ENCODE measurements at regions not wholly inside any gene's neighbourhood (a gene's known extent, or its start where the extent isn't known, plus 50 kb on each side); places are given as distances from the start of the nearest gene placed in this dataset.
A peak's percentile ranks its signal among the peaks of the same experiment; 100 is the strongest.

- TF ChIP-seq POLR2A (IDR thresholded peaks at IDR 0.05) (no peak), CTCF (IDR thresholded peaks at IDR 0.05) (no peak)
- H3K4me3 ChIP-seq, result no peak overlapping the region
- ATAC-seq (peak; percentile 12), DNase-seq (no peak)
- H3K27ac ChIP-seq, result no peak overlapping the region
- 78 to 91% methylated on average over 9 to 10 of the region's 10 CpGs for WGBS, 2 donors
- H3K9me3 ChIP-seq, result peaks cover 0 to 13% (median 0%) of the 10 kb centered on the region in 3 donors
- no peaks in the 10 kb centered on the region for H3K27me3 ChIP-seq
- no peaks in the 10 kb centered on the region for H3K36me3 ChIP-seq (replicated peaks in 1 of 2; ENCODE audit: insufficient read depth in 1 of 2, low read depth in 2 of 2)
- no peaks in the 10 kb centered on the region for H3K4me1 ChIP-seq
- intact Hi-C loops (cut with DNase I), result no loop called here
These were observed 155.6 kb upstream of the HS6ST1 start for GRCh38 chr2:128474036-128474955.

GRCh38 chr2:128474962-128475361 lies 156.3 kb upstream of the HS6ST1 start:
- Histone ChIP-seq H3K27ac (no peak overlapping the region), H3K4me1 (no peaks in the 10 kb centered on the region), H3K9me3 (peaks cover 0 to 6% (median 0%) of the 10 kb centered on the region in 3 donors), H3K36me3 (replicated peaks in 1 of 2; ENCODE audit: insufficient read depth in 1 of 2, low read depth in 2 of 2) (no peaks in the 10 kb centered on the region), H3K27me3 (no peaks in the 10 kb centered on the region), H3K4me3 (no peak overlapping the region)
- intact Hi-C loops (cut with DNase I), result no loop called here
- no peak for TF ChIP-seq POLR2A (IDR thresholded peaks at IDR 0.05)
- TF ChIP-seq CTCF (IDR thresholded peaks at IDR 0.05), result no peak
- DNase-seq (no peak), ATAC-seq (no peak)
- WGBS, 2 donors, result 75% methylated on average over 5 of the region's 5 CpGs; no CpG with 5 or more reads in 1 of the 2 donors

GRCh38 chr2:128475427-128476211 lies 157.0 kb upstream of the HS6ST1 start:
- Histone ChIP-seq H3K27me3 (no peaks in the 10 kb centered on the region), H3K27ac (no peak overlapping the region), H3K36me3 (replicated peaks in 1 of 2; ENCODE audit: insufficient read depth in 1 of 2, low read depth in 2 of 2) (no peaks in the 10 kb centered on the region), H3K9me3 (peaks cover 0 to 1% (median 0%) of the 10 kb centered on the region in 3 donors), H3K4me3 (no peak overlapping the region), H3K4me1 (no peaks in the 10 kb centered on the region)
- WGBS, 2 donors, result 91 to 93% methylated on average over 8 to 16 of the region's 17 CpGs
- DNase-seq (no peak), ATAC-seq (no peak)
- TF ChIP-seq POLR2A (IDR thresholded peaks at IDR 0.05) (no peak), CTCF (IDR thresholded peaks at IDR 0.05) (no peak)
- intact Hi-C loops (cut with DNase I), result no loop called here

GRCh38 chr2:128477026-128477820 lies 158.6 kb upstream of the HS6ST1 start:
- H3K27me3 ChIP-seq, result no peaks in the 10 kb centered on the region
- no peaks in the 10 kb centered on the region for H3K9me3 ChIP-seq
- no peaks in the 10 kb centered on the region for H3K36me3 ChIP-seq (replicated peaks in 1 of 2; ENCODE audit: insufficient read depth in 1 of 2, low read depth in 2 of 2)
- H3K27ac ChIP-seq, result no peak overlapping the region
- DNase-seq (no peak), ATAC-seq (no peak)
- no peaks in the 10 kb centered on the region for H3K4me1 ChIP-seq
- no peak overlapping the region for H3K4me3 ChIP-seq
- intact Hi-C loops (cut with DNase I), result no loop called here
- no peak for TF ChIP-seq CTCF (IDR thresholded peaks at IDR 0.05)
- TF ChIP-seq POLR2A (IDR thresholded peaks at IDR 0.05), result no peak
- WGBS, 2 donors, result 93 to 95% methylated on average over 9 to 12 of the region's 12 CpGs
